Neural progenitor cell (in vitro differentiated cells): ENCODE measurements at regions not wholly inside any gene's neighbourhood (a gene's known extent, or its start where the extent isn't known, plus 50 kb on each side); places are given as distances from the start of the nearest gene placed in this dataset.

Experiments used
- DNase-seq: peaks from one replicate; pipeline ENCODE4 v3.0.0-alpha.2; 2016; ENCODE audit warnings: low spot score
- H2AFZ ChIP-seq: fragments of 200-600 bp; sonication (generic); replicated peaks from 2 replicates; pipeline ENCODE4 v1.6.1; 2016; ENCODE audit warnings: antibody characterized with exemption
- H3F3A ChIP-seq: fragments of 200-600 bp; sonication (generic); 2 replicates; pipeline ENCODE4 v1.6.1; 2016; ENCODE audit warnings: antibody characterized with exemption, low read depth
- H3K27ac ChIP-seq: fragments of 200-600 bp; sonication (generic); 2 replicates; pipeline ENCODE4 v1.5.1; 2016; ENCODE audit warnings: mild to moderate bottlenecking
- H3K27me3 ChIP-seq: fragments of 200-600 bp; sonication (generic); 2 replicates; pipeline ENCODE4 v1.6.1; 2016; ENCODE audit warnings: mild to moderate bottlenecking, moderate library complexity
- H3K36me3 ChIP-seq: fragments of 200-600 bp; sonication (generic); 2 replicates; pipeline ENCODE4 v1.5.1; 2016
- H3K4me1 ChIP-seq: fragments of 200-600 bp; sonication (generic); 2 replicates; pipeline ENCODE4 v1.6.1; 2016; ENCODE audit warnings: mixed run types
- H3K4me2 ChIP-seq: fragments of 200-600 bp; sonication (generic); 2 replicates; pipeline ENCODE4 v1.6.1; 2016
- H3K4me3 ChIP-seq: fragments of 200-600 bp; sonication (generic); 2 replicates; pipeline ENCODE4 v1.5.1; 2016
- H3K79me2 ChIP-seq: fragments of 200-600 bp; sonication (generic); 2 replicates; pipeline ENCODE4 v1.6.1; 2016; ENCODE audit warnings: low read depth
- H3K9ac ChIP-seq: fragments of 200-600 bp; sonication (generic); 2 replicates; pipeline ENCODE4 v1.6.1; 2016
- H3K9me3 ChIP-seq: fragments of 200-600 bp; sonication (generic); 2 replicates; pipeline ENCODE4 v1.5.1; 2016; ENCODE audit warnings: low read depth
- H4K20me1 ChIP-seq: fragments of 200-600 bp; sonication (generic); 2 replicates; pipeline ENCODE4 v1.6.1; 2016; ENCODE audit warnings: low read depth
- H3K27ac Mint-ChIP-seq: 3 replicates; pipeline ENCODE4 v1.8.0; 2021; ENCODE audit warnings: mixed read lengths
- H3K27me3 Mint-ChIP-seq: 2 replicates; pipeline ENCODE4 v1.8.0; 2022; ENCODE audit warnings: low read depth, mild to moderate bottlenecking, inconsistent platforms, moderate library complexity, mixed read lengths; ENCODE audit not compliant: insufficient read depth
- H3K36me3 Mint-ChIP-seq: 3 replicates; pipeline ENCODE4 v1.8.0; 2021; ENCODE audit warnings: mixed read lengths
- H3K4me1 Mint-ChIP-seq: 3 replicates; pipeline ENCODE4 v1.8.0; 2021; ENCODE audit warnings: mixed read lengths
- H3K4me3 Mint-ChIP-seq: 3 replicates; pipeline ENCODE4 v1.8.0; 2021; ENCODE audit warnings: mild to moderate bottlenecking, moderate library complexity, mixed read lengths
- H3K9me3 Mint-ChIP-seq: 3 replicates; pipeline ENCODE4 v1.8.0; 2020; ENCODE audit warnings: mixed read lengths
- EZH2 ChIP-seq: fragments of 200-600 bp; sonication (generic); IDR thresholded peaks from 2 replicates; pipeline ENCODE4 v1.6.1; 2017; ENCODE audit warnings: antibody characterized with exemption, mild to moderate bottlenecking, moderate library complexity
- EZH2phosphoT487 ChIP-seq: fragments of 200-600 bp; sonication (generic); IDR thresholded peaks from 2 replicates; pipeline ENCODE4 v1.6.1; 2017; ENCODE audit warnings: antibody characterized with exemption
- TF ChIP-seq, protein P1 (sequence below): fragments of 200-600 bp; sonication (generic); IDR thresholded peaks from 2 replicates; pipeline ENCODE4 v1.5.1; 2017; ENCODE audit warnings: antibody characterized with exemption, mild to moderate bottlenecking

DNA sequence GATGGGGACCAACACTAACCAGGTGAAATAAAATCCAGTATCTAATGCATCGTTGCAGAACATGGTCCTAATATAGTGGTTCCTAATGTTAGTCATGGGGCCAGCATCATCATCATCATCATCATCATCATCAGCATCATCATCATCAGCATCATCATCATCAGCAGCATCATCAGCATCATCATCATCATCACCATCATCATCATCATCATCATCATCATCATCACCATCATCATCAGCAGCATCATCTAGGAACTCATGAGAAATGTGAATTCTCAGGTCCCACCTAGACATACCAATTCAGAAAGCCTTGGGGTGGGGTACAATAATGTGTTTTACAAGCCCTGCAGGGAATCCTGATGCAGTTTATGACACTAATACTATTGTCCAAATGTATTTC, 179.4 kb upstream of the LRRN1 start:
- H3F3A ChIP-seq: no peaks in the 10 kb centered on the region
- H3K9me3 ChIP-seq: no peaks in the 10 kb centered on the region
- H4K20me1 ChIP-seq: no peaks in the 10 kb centered on the region
- H3K4me3 ChIP-seq: no peak overlapping the region
- TF ChIP-seq EZH2phosphoT487 (no peak), EZH2 (no peak)
- TF ChIP-seq, protein P1, sequence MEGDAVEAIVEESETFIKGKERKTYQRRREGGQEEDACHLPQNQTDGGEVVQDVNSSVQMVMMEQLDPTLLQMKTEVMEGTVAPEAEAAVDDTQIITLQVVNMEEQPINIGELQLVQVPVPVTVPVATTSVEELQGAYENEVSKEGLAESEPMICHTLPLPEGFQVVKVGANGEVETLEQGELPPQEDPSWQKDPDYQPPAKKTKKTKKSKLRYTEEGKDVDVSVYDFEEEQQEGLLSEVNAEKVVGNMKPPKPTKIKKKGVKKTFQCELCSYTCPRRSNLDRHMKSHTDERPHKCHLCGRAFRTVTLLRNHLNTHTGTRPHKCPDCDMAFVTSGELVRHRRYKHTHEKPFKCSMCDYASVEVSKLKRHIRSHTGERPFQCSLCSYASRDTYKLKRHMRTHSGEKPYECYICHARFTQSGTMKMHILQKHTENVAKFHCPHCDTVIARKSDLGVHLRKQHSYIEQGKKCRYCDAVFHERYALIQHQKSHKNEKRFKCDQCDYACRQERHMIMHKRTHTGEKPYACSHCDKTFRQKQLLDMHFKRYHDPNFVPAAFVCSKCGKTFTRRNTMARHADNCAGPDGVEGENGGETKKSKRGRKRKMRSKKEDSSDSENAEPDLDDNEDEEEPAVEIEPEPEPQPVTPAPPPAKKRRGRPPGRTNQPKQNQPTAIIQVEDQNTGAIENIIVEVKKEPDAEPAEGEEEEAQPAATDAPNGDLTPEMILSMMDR: no peak
- DNase-seq: no peak
- H3K36me3 ChIP-seq: no peaks in the 10 kb centered on the region
- H2AFZ ChIP-seq: no peak overlapping the region
- H3K4me1 Mint-ChIP-seq: no peaks in the 10 kb centered on the region
- H3K4me1 ChIP-seq: no peaks in the 10 kb centered on the region
- H3K27me3 Mint-ChIP-seq: peaks cover 2% of the 10 kb centered on the region
- H3K4me3 Mint-ChIP-seq: no peak overlapping the region
- no peak overlapping the region for H3K27ac ChIP-seq
- no peak overlapping the region for H3K9ac ChIP-seq
- no peaks in the 10 kb centered on the region for H3K36me3 Mint-ChIP-seq
- no peaks in the 10 kb centered on the region for H3K9me3 Mint-ChIP-seq
- H3K4me2 ChIP-seq: no peak overlapping the region
- H3K79me2 ChIP-seq: no peaks in the 10 kb centered on the region
- no peak overlapping the region for H3K27ac Mint-ChIP-seq
- H3K27me3 ChIP-seq: no peaks in the 10 kb centered on the region

DNA sequence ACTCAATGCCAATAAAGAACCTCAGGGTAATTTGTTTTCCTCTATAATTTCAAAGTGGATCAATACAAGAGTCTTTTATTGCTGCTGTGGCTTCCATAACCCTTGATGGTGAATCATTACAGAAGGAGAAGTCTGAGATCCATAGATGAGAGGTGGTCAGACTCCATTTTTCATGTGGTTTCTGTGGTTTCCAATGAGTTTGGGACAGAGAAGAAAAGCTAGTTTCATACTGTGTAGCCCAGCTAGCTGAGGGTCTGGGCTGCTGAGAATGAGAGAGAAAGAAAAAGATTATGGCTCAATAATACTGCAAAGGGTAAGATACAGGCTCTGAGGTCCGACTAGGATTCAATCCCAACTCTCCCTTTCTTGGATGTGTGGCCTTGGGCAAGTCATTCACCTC, 180.6 kb upstream of the LRRN1 start:
- H3K27ac Mint-ChIP-seq: no peak overlapping the region
- TF ChIP-seq EZH2: no peak
- H3K4me1 Mint-ChIP-seq: no peaks in the 10 kb centered on the region
- no peaks in the 10 kb centered on the region for H4K20me1 ChIP-seq
- H3K36me3 ChIP-seq: no peaks in the 10 kb centered on the region
- peaks cover 2% of the 10 kb centered on the region for H3K27me3 Mint-ChIP-seq
- no peak overlapping the region for H3K27ac ChIP-seq
- no peak overlapping the region for H3K4me2 ChIP-seq
- H3K9ac ChIP-seq: no peak overlapping the region
- no peaks in the 10 kb centered on the region for H3K79me2 ChIP-seq
- H3K9me3 Mint-ChIP-seq: no peaks in the 10 kb centered on the region
- no peak overlapping the region for H2AFZ ChIP-seq
- H3F3A ChIP-seq: no peaks in the 10 kb centered on the region
- H3K4me3 ChIP-seq: no peak overlapping the region
- H3K9me3 ChIP-seq: no peaks in the 10 kb centered on the region
- H3K4me3 Mint-ChIP-seq: no peak overlapping the region
- no peaks in the 10 kb centered on the region for H3K27me3 ChIP-seq
- H3K4me1 ChIP-seq: no peaks in the 10 kb centered on the region
- no peak for DNase-seq
- no peaks in the 10 kb centered on the region for H3K36me3 Mint-ChIP-seq

DNA sequence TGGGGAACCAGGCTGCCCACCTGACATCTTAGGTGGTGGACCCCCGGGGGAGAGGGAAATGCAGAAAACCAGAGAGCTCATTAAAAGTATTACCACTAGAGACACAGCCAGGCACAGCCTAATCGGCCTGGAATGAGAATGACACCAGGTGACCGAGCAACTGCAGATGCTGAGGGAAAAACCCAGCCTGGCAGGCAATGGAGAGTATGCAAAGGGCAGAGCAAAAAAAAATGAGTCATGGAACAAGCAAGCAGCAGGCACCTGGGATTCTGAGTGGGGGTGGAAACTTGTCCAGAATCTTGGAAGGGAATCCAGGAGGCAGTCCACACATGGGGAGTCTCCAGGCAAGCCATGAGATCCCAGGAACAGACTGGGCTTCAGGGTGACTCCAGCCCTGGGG, 183.7 kb upstream of the LRRN1 start:
- H3K27me3 ChIP-seq: no peaks in the 10 kb centered on the region
- no peaks in the 10 kb centered on the region for H3K4me1 ChIP-seq
- H3K4me3 Mint-ChIP-seq: no peak overlapping the region
- H2AFZ ChIP-seq: no peak overlapping the region
- no peaks in the 10 kb centered on the region for H3K36me3 Mint-ChIP-seq
- H3K9ac ChIP-seq: no peak overlapping the region
- TF ChIP-seq EZH2 (no peak), EZH2phosphoT487 (no peak)
- TF ChIP-seq, protein P1: no peak
- no peaks in the 10 kb centered on the region for H4K20me1 ChIP-seq
- no peak for DNase-seq
- H3K27me3 Mint-ChIP-seq: peaks cover 2% of the 10 kb centered on the region
- no peak overlapping the region for H3K4me3 ChIP-seq
- no peak overlapping the region for H3K4me2 ChIP-seq
- no peaks in the 10 kb centered on the region for H3K36me3 ChIP-seq
- no peaks in the 10 kb centered on the region for H3F3A ChIP-seq
- H3K79me2 ChIP-seq: no peaks in the 10 kb centered on the region
- no peaks in the 10 kb centered on the region for H3K4me1 Mint-ChIP-seq
- H3K9me3 Mint-ChIP-seq: no peaks in the 10 kb centered on the region
- no peaks in the 10 kb centered on the region for H3K9me3 ChIP-seq
- no peak overlapping the region for H3K27ac Mint-ChIP-seq
- no peak overlapping the region for H3K27ac ChIP-seq

DNA sequence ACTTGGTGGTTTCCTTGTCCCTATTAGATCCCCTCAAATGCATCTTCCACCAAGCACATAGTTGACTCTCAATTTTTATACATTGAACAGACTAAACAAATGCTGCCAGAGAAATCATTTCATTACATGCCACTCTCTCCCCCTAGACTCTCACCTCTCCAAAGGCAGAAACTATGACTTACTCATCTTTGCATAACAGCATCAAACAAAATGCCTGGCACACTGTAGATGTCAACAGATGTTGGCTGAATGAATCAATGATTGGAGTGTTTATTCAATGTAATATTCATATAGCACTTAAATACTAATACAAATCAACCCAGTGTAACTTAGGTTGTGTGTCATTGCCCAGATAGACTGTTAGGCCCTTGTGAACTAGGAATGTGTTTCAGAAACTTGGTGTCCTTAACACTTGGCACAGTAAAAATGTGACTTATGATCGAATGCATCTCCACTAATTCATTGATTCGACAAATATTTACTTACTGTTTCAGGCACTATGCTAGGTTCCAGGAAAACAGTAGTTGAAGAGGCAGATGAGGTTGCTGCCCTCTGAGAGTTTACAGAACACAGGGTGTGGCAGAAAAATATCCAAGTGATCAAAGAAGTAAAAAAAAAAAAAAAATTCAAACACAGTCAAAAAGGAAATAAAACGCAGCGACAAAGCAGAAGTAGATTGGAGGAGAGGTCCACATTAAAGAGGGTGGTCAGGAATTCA, 188.5 kb upstream of the LRRN1 start:
- no peak overlapping the region for H2AFZ ChIP-seq
- no peaks in the 10 kb centered on the region for H3K36me3 ChIP-seq
- no peak for DNase-seq
- H3K4me1 ChIP-seq: no peaks in the 10 kb centered on the region
- H3K4me1 Mint-ChIP-seq: peaks cover under 1% of the 10 kb centered on the region
- H3K4me2 ChIP-seq: no peak overlapping the region
- H3K27ac Mint-ChIP-seq: no peak overlapping the region
- TF ChIP-seq EZH2 (no peak), EZH2phosphoT487 (no peak)
- TF ChIP-seq, protein P1: no peak
- no peaks in the 10 kb centered on the region for H3K27me3 Mint-ChIP-seq
- no peaks in the 10 kb centered on the region for H3K79me2 ChIP-seq
- no peak overlapping the region for H3K27ac ChIP-seq
- H3K9me3 Mint-ChIP-seq: no peaks in the 10 kb centered on the region
- no peaks in the 10 kb centered on the region for H3K9me3 ChIP-seq
- H3K9ac ChIP-seq: no peak overlapping the region
- H3K36me3 Mint-ChIP-seq: no peaks in the 10 kb centered on the region
- H3K27me3 ChIP-seq: no peaks in the 10 kb centered on the region
- no peaks in the 10 kb centered on the region for H4K20me1 ChIP-seq
- no peaks in the 10 kb centered on the region for H3F3A ChIP-seq
- no peak overlapping the region for H3K4me3 ChIP-seq
- no peak overlapping the region for H3K4me3 Mint-ChIP-seq
